SK-N-SH treated with all-trans-retinoic acid at 6 μM for 48 hours (cell line): ENCODE measurements at regions not wholly inside any gene's neighbourhood (a gene's known extent, or its start where the extent isn't known, plus 50 kb on each side); places are given as distances from the start of the nearest gene placed in this dataset.

Source experiments
- ARNTL ChIP-seq: fragments of 450-650 bp; formaldehyde crosslinking; IDR thresholded peaks from 2 replicates; pipeline ENCODE4 v1.5.0; 2020; ENCODE audit warnings: low read depth, mild to moderate bottlenecking, moderate library complexity, borderline replicate concordance
- ISL1 ChIP-seq: fragments of 250-450 bp; sonication (Bioruptor Pico); IDR thresholded peaks from 2 replicates; pipeline ENCODE4 v2.1.2; 2022; ENCODE audit warnings: mild to moderate bottlenecking, moderate library complexity
- ZFP3 ChIP-seq: fragments of 250-450 bp; sonication (Bioruptor Pico); IDR thresholded peaks from 2 replicates; pipeline ENCODE4 v1.5.0; 2020; ENCODE audit warnings: mild to moderate bottlenecking, moderate library complexity
- ZFP30 ChIP-seq: fragments of 450-650 bp; formaldehyde crosslinking; IDR thresholded peaks from 2 replicates; pipeline ENCODE4 v1.5.0; 2022; ENCODE audit warnings: mild to moderate bottlenecking, moderate library complexity
- TF ChIP-seq, protein P1 (sequence below): fragments of 250-450 bp; sonication (Bioruptor Pico); IDR thresholded peaks from 2 replicates; pipeline ENCODE4 v1.8.0; 2020; ENCODE audit warnings: mild to moderate bottlenecking, moderate library complexity, borderline replicate concordance

- TF ChIP-seq ZFP3 (CRISPR knock-in tag) = no peak
- TF ChIP-seq, protein P1, sequence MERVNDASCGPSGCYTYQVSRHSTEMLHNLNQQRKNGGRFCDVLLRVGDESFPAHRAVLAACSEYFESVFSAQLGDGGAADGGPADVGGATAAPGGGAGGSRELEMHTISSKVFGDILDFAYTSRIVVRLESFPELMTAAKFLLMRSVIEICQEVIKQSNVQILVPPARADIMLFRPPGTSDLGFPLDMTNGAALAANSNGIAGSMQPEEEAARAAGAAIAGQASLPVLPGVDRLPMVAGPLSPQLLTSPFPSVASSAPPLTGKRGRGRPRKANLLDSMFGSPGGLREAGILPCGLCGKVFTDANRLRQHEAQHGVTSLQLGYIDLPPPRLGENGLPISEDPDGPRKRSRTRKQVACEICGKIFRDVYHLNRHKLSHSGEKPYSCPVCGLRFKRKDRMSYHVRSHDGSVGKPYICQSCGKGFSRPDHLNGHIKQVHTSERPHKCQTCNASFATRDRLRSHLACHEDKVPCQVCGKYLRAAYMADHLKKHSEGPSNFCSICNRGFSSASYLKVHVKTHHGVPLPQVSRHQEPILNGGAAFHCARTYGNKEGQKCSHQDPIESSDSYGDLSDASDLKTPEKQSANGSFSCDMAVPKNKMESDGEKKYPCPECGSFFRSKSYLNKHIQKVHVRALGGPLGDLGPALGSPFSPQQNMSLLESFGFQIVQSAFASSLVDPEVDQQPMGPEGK (CRISPR knock-in tag) = no peak
- no peak for TF ChIP-seq ARNTL (CRISPR knock-in tag)
- no peak for TF ChIP-seq ZFP30 (CRISPR knock-in tag)
- TF ChIP-seq ISL1 (CRISPR knock-in tag) = no peak
Observed at GRCh38 chr2:226434702-226435101, 364.9 kb downstream of the IRS1 start.
